ENCODE measurements at regions not wholly inside any gene's neighbourhood (a gene's known extent, or its start where the extent isn't known, plus 50 kb on each side); places are given as distances from the start of the nearest gene placed in this dataset.

GRCh38 chr2:126599062-126599461 is 56.9 kb upstream of the GYPC start:
- Histone ChIP-seq H4K20me1 (ENCODE audit: control insufficient read depth, insufficient read depth, low read length, poor library complexity, severe bottlenecking) (no peaks in the 10 kb centered on the region), H3K4me2 (replicated peaks; ENCODE audit: low read depth, low read length, poor library complexity, severe bottlenecking) (no peak overlapping the region), H3K9me3 (ENCODE audit: control extremely low read depth in 1 of 3, control insufficient read depth in 2 of 3, insufficient read depth in 1 of 3, low read length in 2 of 3) (peaks cover 2 to 8% (median 6%) of the 10 kb centered on the region in 3 donors), H3K36me3 (replicated peaks in 1 of 2; ENCODE audit: control extremely low read depth in 1 of 2, control insufficient read depth in 1 of 2, extremely low read depth in 1 of 2, insufficient read depth in 2 of 2, low read length in 1 of 2) (no peaks in the 10 kb centered on the region), H2AFZ (ENCODE audit: insufficient read depth, low read depth, low read length, poor library complexity, severe bottlenecking) (no peak overlapping the region), H3K27me3 (replicated peaks in 1 of 4; ENCODE audit: control extremely low read depth in 1 of 4, control insufficient read depth in 3 of 4, insufficient read depth in 4 of 4, low read length in 3 of 4) (no peaks in the 10 kb centered on the region), H3K27ac (ENCODE audit: low read length in 2 of 2) (no peak overlapping the region), H3K79me2 (ENCODE audit: control insufficient read depth, insufficient read depth, low read length) (no peaks in the 10 kb centered on the region), H3K9ac (ENCODE audit: low read length) (no peak overlapping the region), H3K4me3 (ENCODE audit: control extremely low read depth in 1 of 5, extremely low read depth in 1 of 5, insufficient read depth in 1 of 5, low read depth in 2 of 5, low read length in 4 of 5) (no peak overlapping the region), H3K4me1 (ENCODE audit: control insufficient read depth in 2 of 2, insufficient read depth in 2 of 2, low read length in 2 of 2) (no peaks in the 10 kb centered on the region)
- Mint-ChIP-seq H3K4me3 (no peak overlapping the region), H3K27me3 (peaks cover 12% of the 10 kb centered on the region), H3K4me1 (no peaks in the 10 kb centered on the region), H3K9me3 (ENCODE audit: insufficient read depth) (peaks cover 9% of the 10 kb centered on the region), H3K27ac (no peak overlapping the region)
- ChIA-PET CTCF (no interaction called here), POLR2A (no interaction called here)
- intact Hi-C loops (cut with micrococcal nuclease), result no loop called here
- no CpG with 5 or more reads among the region's 2 CpGs for whole genome bisulfite sequencing (ENCODE audit: insufficient coverage)
- TF ChIP-seq CTCF (IDR thresholded peaks at IDR 0.05) (no peak), EZH2 (IDR thresholded peaks at IDR 0.05; ENCODE audit: borderline replicate concordance, insufficient read depth, low read depth, low read length, poor library complexity, severe bottlenecking) (no peak)
- ATAC-seq (ENCODE audit: low read depth) (no peak), DNase-seq (no peak)

GRCh38 chr2:126600742-126601141 is 55.2 kb upstream of the GYPC start:
- 93% methylated on average over 3 of the region's 3 CpGs for WGBS (ENCODE audit: insufficient coverage)
- POLR2A ChIA-PET, result no interaction called here
- CTCF ChIA-PET, result no interaction called here
- no peaks in the 10 kb centered on the region for H3K36me3 ChIP-seq (replicated peaks in 1 of 2; ENCODE audit: control extremely low read depth in 1 of 2, control insufficient read depth in 1 of 2, extremely low read depth in 1 of 2, insufficient read depth in 2 of 2, low read length in 1 of 2)
- H2AFZ ChIP-seq (ENCODE audit: insufficient read depth, low read depth, low read length, poor library complexity, severe bottlenecking), result no peak overlapping the region
- no peak for TF ChIP-seq CTCF (IDR thresholded peaks at IDR 0.05)
- no peak for TF ChIP-seq EZH2 (IDR thresholded peaks at IDR 0.05; ENCODE audit: borderline replicate concordance, insufficient read depth, low read depth, low read length, poor library complexity, severe bottlenecking)
- no peak overlapping the region for H3K4me2 ChIP-seq (replicated peaks; ENCODE audit: low read depth, low read length, poor library complexity, severe bottlenecking)
- H3K79me2 ChIP-seq (ENCODE audit: control insufficient read depth, insufficient read depth, low read length), result no peaks in the 10 kb centered on the region
- H3K9ac ChIP-seq (ENCODE audit: low read length), result no peak overlapping the region
- H3K27me3 Mint-ChIP-seq, result peaks cover 24% of the 10 kb centered on the region
- H4K20me1 ChIP-seq (ENCODE audit: control insufficient read depth, insufficient read depth, low read length, poor library complexity, severe bottlenecking), result no peaks in the 10 kb centered on the region
- no peak overlapping the region for H3K27ac Mint-ChIP-seq
- intact Hi-C loops (cut with micrococcal nuclease), result no loop called here
- H3K9me3 ChIP-seq (ENCODE audit: control extremely low read depth in 1 of 3, control insufficient read depth in 2 of 3, insufficient read depth in 1 of 3, low read length in 2 of 3), result peaks cover 6 to 17% (median 6%) of the 10 kb centered on the region in 3 donors
- no peak overlapping the region for H3K4me3 ChIP-seq (ENCODE audit: control extremely low read depth in 1 of 5, extremely low read depth in 1 of 5, insufficient read depth in 1 of 5, low read depth in 2 of 5, low read length in 4 of 5)
- H3K4me1 Mint-ChIP-seq, result no peaks in the 10 kb centered on the region
- H3K4me3 Mint-ChIP-seq, result no peak overlapping the region
- ATAC-seq (ENCODE audit: low read depth) (no peak), DNase-seq (no peak)
- peaks cover 18% of the 10 kb centered on the region for H3K9me3 Mint-ChIP-seq (ENCODE audit: insufficient read depth)
- no peaks in the 10 kb centered on the region for H3K27me3 ChIP-seq (replicated peaks in 1 of 4; ENCODE audit: control extremely low read depth in 1 of 4, control insufficient read depth in 3 of 4, insufficient read depth in 4 of 4, low read length in 3 of 4)
- no peaks in the 10 kb centered on the region for H3K4me1 ChIP-seq (ENCODE audit: control insufficient read depth in 2 of 2, insufficient read depth in 2 of 2, low read length in 2 of 2)
- no peak overlapping the region for H3K27ac ChIP-seq (ENCODE audit: low read length in 2 of 2)
